Gastrocnemius medialis (tissue), 4 donors: ENCODE measurements at regions not wholly inside any gene's neighbourhood (a gene's known extent, or its start where the extent isn't known, plus 50 kb on each side); places are given as distances from the start of the nearest gene placed in this dataset.

Experiments used
- ATAC-seq, 2 donors: fragments of 150-250 bp; one replicate each; pipeline ENCODE4 v1.9.1; 2016
- DNase-seq, 2 donors: peaks; one replicate each; pipeline ENCODE4 v3.0.0-alpha.2; 2019
- H3K27ac ChIP-seq, 4 donors: fragments of 200-600 bp; sonication (generic); 1 replicate in 1 of 4; 2 replicates in 3 of 4; pipeline ENCODE4 v1.5.1; 2016 to 2018; ENCODE audit warnings: mild to moderate bottlenecking in 2 of 4, moderate library complexity in 1 of 4
- H3K27me3 ChIP-seq, 3 donors: fragments of 200-600 bp; sonication (generic) in 2 of 3; 1 replicate in 1 of 3; 2 replicates in 2 of 3; pipeline versions ENCODE4 v1.5.1 to v1.6.0; 2016 to 2019; ENCODE audit warnings: mild to moderate bottlenecking in 1 of 3, moderate library complexity in 1 of 3
- H3K36me3 ChIP-seq, 2 donors: fragments of 200-600 bp; sonication (generic) in 1 of 2; one replicate each; pipeline ENCODE4 v1.5.1; 2017 to 2018
- H3K4me1 ChIP-seq, 2 donors: fragments of 200-600 bp; sonication (generic) in 1 of 2; one replicate each; pipeline ENCODE4 v1.5.1; 2016 to 2017; ENCODE audit warnings: mild to moderate bottlenecking in 2 of 2
- H3K4me3 ChIP-seq, 4 donors: fragments of 200-600 bp; sonication (generic) in 3 of 4; 1 replicate in 1 of 4; 2 replicates in 3 of 4; pipeline ENCODE4 v1.5.1; 2016 to 2019; ENCODE audit warnings: mild to moderate bottlenecking in 2 of 4
- H3K9me3 ChIP-seq, 3 donors: fragments of 200-600 bp; sonication (generic) in 2 of 3; 1 replicate in 1 of 3; 2 replicates in 2 of 3; pipeline ENCODE4 v1.5.1; 2016 to 2019
- POLR2A ChIP-seq, 2 donors: fragments of 450-650 bp; IDR thresholded peaks; one replicate each; pipeline ENCODE4 v1.6.1; 2017; ENCODE audit warnings: antibody characterized with exemption in 2 of 2, mild to moderate bottlenecking in 2 of 2, moderate library complexity in 2 of 2
- in situ Hi-C, 4 donors: fragments of 200-750 bp; cut with MboI; loops; one replicate each; pipeline versions ENCODE4 v1.15.0 to v1.8.0; 2017; ENCODE audit warnings: low sequenced_read_pairs in 4 of 4
- intact Hi-C: fragments of 100-400 bp; cut with DNase I; formaldehyde crosslinking; loops from one replicate; pipeline ENCODE4 v1.15.1; 2023; ENCODE audit warnings: low total_unique reads
- TF ChIP-seq, protein P1 (sequence below), 5 experiments: fragments of 450-650 bp in 3 of 5; fragments of 200-600 bp in 2 of 5; sonication (generic) in 2 of 5; IDR thresholded peaks in 4 of 5; conservative IDR thresholded peaks in 1 of 5; 1 replicate in 4 of 5; 2 replicates in 1 of 5; pipeline ENCODE4 v1.5.1; 2016 to 2019; ENCODE audit warnings: antibody characterized with exemption in 5 of 5, mild to moderate bottlenecking in 3 of 5, moderate library complexity in 3 of 5

DNA sequence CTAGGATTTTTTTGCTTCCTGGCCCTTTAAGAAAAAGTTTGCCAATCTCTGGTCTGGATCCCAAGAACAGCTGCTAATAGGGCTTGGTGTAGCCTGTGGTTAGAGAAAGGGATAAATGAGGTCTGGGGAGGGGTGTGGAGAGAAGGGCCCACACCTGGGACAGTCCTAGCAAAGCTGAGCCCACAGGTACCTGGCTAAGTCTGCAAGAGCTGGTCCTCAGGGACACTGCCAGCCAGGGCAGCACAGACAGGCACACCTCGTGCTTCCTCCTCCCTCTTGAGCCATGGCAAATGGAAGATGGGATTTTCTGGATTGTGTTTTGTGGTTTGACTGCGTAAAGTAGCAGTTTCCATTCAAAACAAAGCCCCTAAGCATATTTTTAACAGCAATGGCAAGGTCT is 217.5 kb downstream of the SOX9 start:
- intact Hi-C loops: no loop called here
- Histone ChIP-seq H3K27ac (no peak overlapping the region), H3K4me3 (no peak overlapping the region), H3K36me3 (no peaks in the 10 kb centered on the region), H3K4me1 (no peaks in the 10 kb centered on the region), H3K27me3 (peaks cover 0 to 8% (median 8%) of the 10 kb centered on the region in 3 donors), H3K9me3 (no peaks in the 10 kb centered on the region)
- no peak for DNase-seq
- in situ Hi-C loops: no loop called here
- no peak for TF ChIP-seq POLR2A (IDR thresholded peaks at IDR 0.05)
- TF ChIP-seq, protein P1, sequence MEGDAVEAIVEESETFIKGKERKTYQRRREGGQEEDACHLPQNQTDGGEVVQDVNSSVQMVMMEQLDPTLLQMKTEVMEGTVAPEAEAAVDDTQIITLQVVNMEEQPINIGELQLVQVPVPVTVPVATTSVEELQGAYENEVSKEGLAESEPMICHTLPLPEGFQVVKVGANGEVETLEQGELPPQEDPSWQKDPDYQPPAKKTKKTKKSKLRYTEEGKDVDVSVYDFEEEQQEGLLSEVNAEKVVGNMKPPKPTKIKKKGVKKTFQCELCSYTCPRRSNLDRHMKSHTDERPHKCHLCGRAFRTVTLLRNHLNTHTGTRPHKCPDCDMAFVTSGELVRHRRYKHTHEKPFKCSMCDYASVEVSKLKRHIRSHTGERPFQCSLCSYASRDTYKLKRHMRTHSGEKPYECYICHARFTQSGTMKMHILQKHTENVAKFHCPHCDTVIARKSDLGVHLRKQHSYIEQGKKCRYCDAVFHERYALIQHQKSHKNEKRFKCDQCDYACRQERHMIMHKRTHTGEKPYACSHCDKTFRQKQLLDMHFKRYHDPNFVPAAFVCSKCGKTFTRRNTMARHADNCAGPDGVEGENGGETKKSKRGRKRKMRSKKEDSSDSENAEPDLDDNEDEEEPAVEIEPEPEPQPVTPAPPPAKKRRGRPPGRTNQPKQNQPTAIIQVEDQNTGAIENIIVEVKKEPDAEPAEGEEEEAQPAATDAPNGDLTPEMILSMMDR (IDR thresholded peaks at IDR 0.05 in 4 of 5, conservative IDR thresholded peaks at IDR 0.05 in 1 of 5): no peak
- no peak for ATAC-seq

DNA sequence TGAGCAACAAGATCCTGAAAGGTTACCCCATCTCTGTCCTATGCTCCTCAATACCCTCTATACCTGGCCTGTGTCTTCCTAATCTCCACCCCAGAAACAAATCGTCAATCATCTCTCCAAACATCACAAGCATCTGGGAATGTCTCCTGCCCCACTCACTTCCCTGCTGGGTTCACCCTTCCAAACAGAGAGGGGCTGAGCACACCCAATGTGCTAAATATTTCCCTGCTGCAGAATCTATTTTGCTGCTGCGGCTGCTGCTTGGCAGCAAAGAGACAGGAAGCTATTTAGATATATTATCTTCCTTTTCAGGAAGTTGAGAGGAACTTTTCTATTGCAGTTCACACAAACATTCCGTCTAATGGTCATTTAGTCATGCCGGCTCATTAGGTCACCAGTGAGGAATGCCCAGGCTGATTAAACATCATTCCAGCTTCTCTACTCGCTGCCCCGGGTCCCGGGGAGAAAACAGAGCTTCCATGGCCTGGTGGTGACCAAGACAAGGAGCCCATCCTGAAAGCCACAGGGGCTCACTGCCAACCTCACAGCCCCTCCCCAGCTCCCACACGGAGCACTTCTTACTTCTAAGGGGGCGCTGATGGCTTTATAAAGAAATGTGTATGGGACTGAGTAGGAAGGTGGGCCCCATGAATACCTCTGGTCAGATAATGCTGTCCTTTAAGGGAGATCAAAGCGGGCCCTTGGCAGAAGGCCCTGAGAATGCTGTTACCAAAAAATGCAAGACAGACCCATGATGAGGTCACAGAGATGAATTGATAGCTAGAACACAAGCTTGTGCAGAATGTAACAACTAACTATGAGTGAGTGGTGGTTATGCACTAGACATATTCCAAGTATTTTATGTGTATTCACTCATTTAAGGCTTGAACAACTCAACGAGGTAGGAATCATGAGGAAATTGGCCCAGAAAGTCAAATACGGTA is 218.3 kb downstream of the SOX9 start:
- no peaks in the 10 kb centered on the region for H3K4me1 ChIP-seq
- ATAC-seq: no peak
- H3K27ac ChIP-seq: no peak overlapping the region
- DNase-seq: no peak
- peaks cover 0 to 8% (median 8%) of the 10 kb centered on the region in 3 donors for H3K27me3 ChIP-seq
- H3K4me3 ChIP-seq: no peak overlapping the region
- intact Hi-C loops: no loop called here
- no peaks in the 10 kb centered on the region for H3K36me3 ChIP-seq
- no peak for TF ChIP-seq POLR2A (IDR thresholded peaks at IDR 0.05)
- TF ChIP-seq, protein P1 (IDR thresholded peaks at IDR 0.05 in 4 of 5, conservative IDR thresholded peaks at IDR 0.05 in 1 of 5): no peak
- in situ Hi-C loops: no loop called here
- H3K9me3 ChIP-seq: no peaks in the 10 kb centered on the region

DNA sequence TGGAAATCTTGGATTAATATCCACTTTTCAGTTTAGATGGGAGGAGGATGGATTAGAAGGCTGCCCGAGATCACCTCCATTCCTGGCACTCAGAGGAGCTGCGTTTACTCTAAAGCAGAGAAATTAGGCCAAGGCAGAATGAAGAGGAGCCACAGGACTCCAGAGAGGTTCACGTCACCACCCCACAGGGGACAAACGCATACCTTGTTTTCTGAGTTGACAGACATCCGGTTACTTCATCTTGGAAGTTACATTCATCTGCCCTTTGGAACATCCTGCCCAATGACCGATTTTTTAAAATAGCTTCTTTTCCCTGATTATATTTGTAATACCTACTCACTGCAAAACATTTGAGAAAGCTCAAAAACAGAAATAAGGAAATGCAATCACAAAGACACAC is 220.0 kb downstream of the SOX9 start:
- Histone ChIP-seq H3K4me3 (no peak overlapping the region), H3K27ac (no peak overlapping the region), H3K27me3 (peaks cover 0 to 8% (median 8%) of the 10 kb centered on the region in 3 donors), H3K36me3 (no peaks in the 10 kb centered on the region), H3K9me3 (no peaks in the 10 kb centered on the region), H3K4me1 (no peaks in the 10 kb centered on the region)
- ATAC-seq (no peak), DNase-seq (no peak)
- intact Hi-C loops (no loop called here), in situ Hi-C loops (no loop called here)
- TF ChIP-seq POLR2A (IDR thresholded peaks at IDR 0.05): no peak
- TF ChIP-seq, protein P1 (IDR thresholded peaks at IDR 0.05 in 4 of 5, conservative IDR thresholded peaks at IDR 0.05 in 1 of 5): no peak

DNA sequence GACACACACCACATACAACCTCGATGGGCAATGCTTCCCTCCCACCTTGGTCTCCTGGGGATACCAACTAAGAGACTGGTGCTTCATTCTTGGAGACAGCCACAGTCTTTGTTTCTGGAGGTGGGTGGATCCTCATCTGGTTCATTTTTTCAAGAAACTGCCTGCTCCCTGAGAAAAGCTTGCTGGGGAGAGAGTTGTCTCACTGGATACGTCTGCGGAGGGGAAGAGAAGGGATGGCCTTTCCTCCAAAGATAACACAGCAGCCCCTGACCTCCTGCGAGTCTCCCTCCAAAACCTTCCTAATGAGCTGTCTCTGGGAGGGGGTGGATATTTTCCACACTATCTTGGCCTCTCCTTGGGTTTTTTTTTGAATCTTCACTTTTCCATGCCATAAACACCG is 221.2 kb downstream of the SOX9 start:
- intact Hi-C loops (no loop called here), in situ Hi-C loops (no loop called here)
- Histone ChIP-seq H3K27ac (no peak overlapping the region), H3K36me3 (no peaks in the 10 kb centered on the region), H3K9me3 (no peaks in the 10 kb centered on the region), H3K27me3 (peaks cover 0 to 8% (median 8%) of the 10 kb centered on the region in 3 donors), H3K4me1 (no peaks in the 10 kb centered on the region), H3K4me3 (no peak overlapping the region)
- TF ChIP-seq POLR2A (IDR thresholded peaks at IDR 0.05): no peak
- TF ChIP-seq, protein P1 (IDR thresholded peaks at IDR 0.05 in 4 of 5, conservative IDR thresholded peaks at IDR 0.05 in 1 of 5): no peak
- DNase-seq (no peak), ATAC-seq (no peak)
